ENCODE measurements at regions not wholly inside any gene's neighbourhood (a gene's known extent, or its start where the extent isn't known, plus 50 kb on each side); places are given as distances from the start of the nearest gene placed in this dataset.

DNA sequence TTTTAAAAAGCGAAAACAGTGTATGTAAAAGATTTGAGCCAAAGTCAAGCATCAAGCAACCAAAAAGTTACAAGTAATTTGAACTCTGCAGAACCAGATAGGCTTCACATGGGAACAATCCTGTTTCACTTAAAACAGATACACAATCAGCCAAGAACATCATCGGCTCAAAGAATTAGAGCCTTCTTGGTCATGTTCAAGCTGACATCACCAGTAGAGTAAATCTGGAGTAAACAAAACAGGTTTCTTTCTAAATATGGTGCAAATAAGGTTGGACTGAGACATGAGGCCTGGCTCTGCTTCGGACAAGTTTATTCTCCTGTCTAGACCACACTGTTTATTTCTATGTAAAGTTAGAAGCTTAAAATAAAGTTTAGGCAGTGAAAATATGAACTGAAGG, 116.0 kb downstream of the GMNC start:
- intact Hi-C loops (cut with DNase I; ENCODE audit: low total_unique reads) (no loop called here), in situ Hi-C loops (cut with MboI; ENCODE audit: low pct_ligation_motif_present in 1 of 4, low pct_unique_long_range_greater_than_20kb in 1 of 4, low sequenced_read_pairs in 3 of 4) (no loop called here)
- Histone ChIP-seq H3K4me1 (no peaks in the 10 kb centered on the region), H3K27me3 (no peaks in the 10 kb centered on the region), H3K36me3 (no peaks in the 10 kb centered on the region), H3K9me3 (no peaks in the 10 kb centered on the region), H3K27ac (no peak overlapping the region), H3K4me3 (no peak overlapping the region)
- no peak for TF ChIP-seq EP300 (IDR thresholded peaks at IDR 0.05; ENCODE audit: low read depth)
- TF ChIP-seq, protein P1, sequence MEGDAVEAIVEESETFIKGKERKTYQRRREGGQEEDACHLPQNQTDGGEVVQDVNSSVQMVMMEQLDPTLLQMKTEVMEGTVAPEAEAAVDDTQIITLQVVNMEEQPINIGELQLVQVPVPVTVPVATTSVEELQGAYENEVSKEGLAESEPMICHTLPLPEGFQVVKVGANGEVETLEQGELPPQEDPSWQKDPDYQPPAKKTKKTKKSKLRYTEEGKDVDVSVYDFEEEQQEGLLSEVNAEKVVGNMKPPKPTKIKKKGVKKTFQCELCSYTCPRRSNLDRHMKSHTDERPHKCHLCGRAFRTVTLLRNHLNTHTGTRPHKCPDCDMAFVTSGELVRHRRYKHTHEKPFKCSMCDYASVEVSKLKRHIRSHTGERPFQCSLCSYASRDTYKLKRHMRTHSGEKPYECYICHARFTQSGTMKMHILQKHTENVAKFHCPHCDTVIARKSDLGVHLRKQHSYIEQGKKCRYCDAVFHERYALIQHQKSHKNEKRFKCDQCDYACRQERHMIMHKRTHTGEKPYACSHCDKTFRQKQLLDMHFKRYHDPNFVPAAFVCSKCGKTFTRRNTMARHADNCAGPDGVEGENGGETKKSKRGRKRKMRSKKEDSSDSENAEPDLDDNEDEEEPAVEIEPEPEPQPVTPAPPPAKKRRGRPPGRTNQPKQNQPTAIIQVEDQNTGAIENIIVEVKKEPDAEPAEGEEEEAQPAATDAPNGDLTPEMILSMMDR (IDR thresholded peaks at IDR 0.05) = no peak
- no peak for TF ChIP-seq POLR2AphosphoS5 (IDR thresholded peaks at IDR 0.05)
- TF ChIP-seq POLR2A (IDR thresholded peaks at IDR 0.05) = no peak
- DNase-seq = no peak
- WGBS, 2 donors (ENCODE audit: low coverage in 1 of 2) = 69 to 75% methylated on average over 2 to 3 of the region's 3 CpGs

DNA sequence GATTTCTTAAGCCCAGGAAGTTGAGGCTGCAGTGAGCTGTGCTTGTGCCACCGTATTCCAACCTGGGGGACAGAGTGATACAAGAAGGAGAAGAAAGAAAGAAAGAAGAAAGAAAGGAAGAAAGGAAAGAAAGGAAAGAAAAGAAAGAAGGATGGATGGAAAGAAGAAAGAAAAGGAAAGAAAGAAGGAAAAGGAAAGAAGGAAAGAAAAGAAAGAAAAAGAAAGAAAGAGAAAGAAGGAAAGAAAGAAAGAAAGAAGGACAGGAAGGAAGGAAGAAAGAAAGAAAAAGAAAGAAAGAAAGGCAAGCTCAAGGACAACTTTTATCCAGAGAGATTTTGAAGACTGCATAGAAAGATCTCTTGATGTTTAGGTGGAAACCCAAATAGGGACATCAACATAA, 120.7 kb downstream of the GMNC start:
- intact Hi-C loops (cut with DNase I; ENCODE audit: low total_unique reads) = no loop called here
- no peak for DNase-seq
- 44 to 83% methylated on average over 1 of the region's 1 CpG for WGBS, 2 donors (ENCODE audit: low coverage in 1 of 2)
- no peak overlapping the region for H3K27ac ChIP-seq
- H3K36me3 ChIP-seq = no peaks in the 10 kb centered on the region
- TF ChIP-seq POLR2A (IDR thresholded peaks at IDR 0.05) (no peak), EP300 (IDR thresholded peaks at IDR 0.05; ENCODE audit: low read depth) (no peak)
- TF ChIP-seq, protein P1 (IDR thresholded peaks at IDR 0.05) = no peak
- H3K9me3 ChIP-seq = no peaks in the 10 kb centered on the region
- H3K27me3 ChIP-seq = no peaks in the 10 kb centered on the region
- in situ Hi-C loops (cut with MboI; ENCODE audit: low pct_ligation_motif_present in 1 of 4, low pct_unique_long_range_greater_than_20kb in 1 of 4, low sequenced_read_pairs in 3 of 4) = no loop called here
- H3K4me1 ChIP-seq = no peaks in the 10 kb centered on the region
- no peak overlapping the region for H3K4me3 ChIP-seq

DNA sequence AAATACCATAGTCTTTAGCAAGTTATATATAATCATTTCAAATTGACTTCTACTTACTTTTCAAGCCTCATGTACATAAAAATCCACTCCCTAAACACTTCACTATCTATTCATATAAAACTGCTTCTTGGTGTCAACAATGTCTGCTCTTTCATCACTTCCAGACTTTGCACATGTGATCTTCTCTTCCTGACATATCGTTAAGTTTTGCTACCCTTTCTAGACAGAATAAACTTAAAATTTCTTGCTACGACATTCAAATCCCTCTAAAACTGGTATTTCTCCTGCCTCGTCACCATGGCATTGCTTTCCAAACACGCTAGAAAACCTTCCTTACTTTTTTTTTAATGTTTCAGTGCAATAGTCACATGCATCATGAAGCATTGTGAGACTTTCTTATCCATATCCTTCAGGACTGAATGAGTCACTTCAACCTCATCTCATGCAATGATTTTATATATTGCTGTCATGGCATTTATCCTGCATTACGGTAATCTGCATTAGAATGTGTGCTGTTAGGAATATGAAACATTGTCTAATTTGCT, 122.8 kb downstream of the GMNC start:
- no peak overlapping the region for H3K27ac ChIP-seq
- 73 to 74% methylated on average over 5 of the region's 5 CpGs for WGBS, 2 donors (ENCODE audit: low coverage in 1 of 2)
- DNase-seq = no peak
- H3K4me1 ChIP-seq = no peaks in the 10 kb centered on the region
- no peak overlapping the region for H3K4me3 ChIP-seq
- TF ChIP-seq EP300 (IDR thresholded peaks at IDR 0.05; ENCODE audit: low read depth) = no peak
- no peaks in the 10 kb centered on the region for H3K9me3 ChIP-seq
- intact Hi-C loops (cut with DNase I; ENCODE audit: low total_unique reads) = no loop called here
- no peaks in the 10 kb centered on the region for H3K36me3 ChIP-seq
- in situ Hi-C loops (cut with MboI; ENCODE audit: low pct_ligation_motif_present in 1 of 4, low pct_unique_long_range_greater_than_20kb in 1 of 4, low sequenced_read_pairs in 3 of 4) = no loop called here
- H3K27me3 ChIP-seq = no peaks in the 10 kb centered on the region

DNA sequence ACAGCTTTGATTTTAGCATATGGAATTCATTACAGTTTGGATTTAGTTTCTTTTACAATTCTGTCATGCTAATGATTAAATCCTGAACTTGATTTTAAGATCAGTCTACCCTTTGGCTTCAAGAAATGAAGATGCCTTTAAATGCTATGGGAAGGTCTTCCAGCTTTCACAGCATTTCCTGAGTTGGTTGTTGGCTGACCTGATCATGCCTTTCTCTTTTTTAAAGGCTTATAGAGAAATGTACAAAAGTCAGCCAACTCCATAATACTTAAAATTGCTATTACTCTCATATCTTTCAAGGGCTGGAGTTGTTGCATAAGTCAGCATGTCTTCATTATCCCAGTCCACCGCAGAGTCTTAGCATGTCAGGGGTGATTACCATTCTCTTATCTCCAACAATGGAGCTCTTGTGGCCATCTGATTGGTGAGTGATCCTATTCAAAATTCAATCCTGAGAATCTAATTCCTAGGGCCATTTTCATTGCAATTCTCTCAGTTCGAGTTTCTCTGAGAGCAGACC, 123.8 kb downstream of the GMNC start:
- Histone ChIP-seq H3K36me3 (no peaks in the 10 kb centered on the region), H3K9me3 (no peaks in the 10 kb centered on the region), H3K27ac (no peak overlapping the region), H3K4me3 (no peak overlapping the region), H3K4me1 (no peaks in the 10 kb centered on the region), H3K27me3 (no peaks in the 10 kb centered on the region)
- TF ChIP-seq, protein P1 (IDR thresholded peaks at IDR 0.05) = no peak
- TF ChIP-seq POLR2A (IDR thresholded peaks at IDR 0.05) = no peak
- no peak for TF ChIP-seq POLR2AphosphoS5 (IDR thresholded peaks at IDR 0.05)
- TF ChIP-seq EP300 (IDR thresholded peaks at IDR 0.05; ENCODE audit: low read depth) = no peak
- 60 to 73% methylated on average over 2 of the region's 2 CpGs for WGBS, 2 donors (ENCODE audit: low coverage in 1 of 2)
- no peak for DNase-seq
- intact Hi-C loops (cut with DNase I; ENCODE audit: low total_unique reads) = no loop called here
- in situ Hi-C loops (cut with MboI; ENCODE audit: low pct_ligation_motif_present in 1 of 4, low pct_unique_long_range_greater_than_20kb in 1 of 4, low sequenced_read_pairs in 3 of 4) = no loop called here

DNA sequence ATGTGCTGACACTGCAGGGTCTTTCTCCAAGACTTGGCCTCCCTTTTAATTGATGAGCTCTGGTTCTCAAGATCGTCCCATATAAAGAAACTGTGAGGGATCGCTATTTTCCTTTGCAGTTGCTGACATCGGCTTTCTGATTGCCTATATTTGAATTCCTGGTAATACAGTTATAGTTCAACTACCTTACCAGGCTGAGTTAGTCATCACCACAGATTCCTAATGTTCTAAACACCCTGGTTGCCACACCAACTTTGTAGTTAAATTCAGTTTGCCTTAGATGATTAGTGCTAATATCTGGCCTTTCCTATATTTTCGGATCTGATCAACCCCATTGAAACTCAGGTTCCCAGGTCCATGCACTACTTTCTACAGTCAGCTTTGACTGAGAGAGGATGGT, 125.0 kb downstream of the GMNC start:
- Histone ChIP-seq H3K27ac (no peak overlapping the region), H3K27me3 (no peaks in the 10 kb centered on the region), H3K36me3 (no peaks in the 10 kb centered on the region), H3K4me3 (no peak overlapping the region), H3K9me3 (no peaks in the 10 kb centered on the region), H3K4me1 (no peaks in the 10 kb centered on the region)
- DNase-seq = no peak
- intact Hi-C loops (cut with DNase I; ENCODE audit: low total_unique reads) (no loop called here), in situ Hi-C loops (cut with MboI; ENCODE audit: low pct_ligation_motif_present in 1 of 4, low pct_unique_long_range_greater_than_20kb in 1 of 4, low sequenced_read_pairs in 3 of 4) (no loop called here)
- WGBS, 2 donors (ENCODE audit: low coverage in 1 of 2) = 93 to 96% methylated on average over 4 of the region's 4 CpGs
- TF ChIP-seq POLR2A (IDR thresholded peaks at IDR 0.05) = no peak

All from transverse colon (tissue), 4 donors.